NAMALWA (cell line): ENCODE measurements at regions not wholly inside any gene's neighbourhood (a gene's known extent, or its start where the extent isn't known, plus 50 kb on each side); places are given as distances from the start of the nearest gene placed in this dataset.

Experiments
- DNase-seq: peaks from one replicate; pipeline ENCODE4 v3.0.0-alpha.2; 2015; ENCODE audit warnings: low spot score

- no peak for DNase-seq
Observed at GRCh38 chr3:44021651-44022594, 219.8 kb upstream of the TOPAZ1 start.

- no peak for DNase-seq
Observed at GRCh38 chr3:44023961-44024593, 217.6 kb upstream of the TOPAZ1 start.

DNA sequence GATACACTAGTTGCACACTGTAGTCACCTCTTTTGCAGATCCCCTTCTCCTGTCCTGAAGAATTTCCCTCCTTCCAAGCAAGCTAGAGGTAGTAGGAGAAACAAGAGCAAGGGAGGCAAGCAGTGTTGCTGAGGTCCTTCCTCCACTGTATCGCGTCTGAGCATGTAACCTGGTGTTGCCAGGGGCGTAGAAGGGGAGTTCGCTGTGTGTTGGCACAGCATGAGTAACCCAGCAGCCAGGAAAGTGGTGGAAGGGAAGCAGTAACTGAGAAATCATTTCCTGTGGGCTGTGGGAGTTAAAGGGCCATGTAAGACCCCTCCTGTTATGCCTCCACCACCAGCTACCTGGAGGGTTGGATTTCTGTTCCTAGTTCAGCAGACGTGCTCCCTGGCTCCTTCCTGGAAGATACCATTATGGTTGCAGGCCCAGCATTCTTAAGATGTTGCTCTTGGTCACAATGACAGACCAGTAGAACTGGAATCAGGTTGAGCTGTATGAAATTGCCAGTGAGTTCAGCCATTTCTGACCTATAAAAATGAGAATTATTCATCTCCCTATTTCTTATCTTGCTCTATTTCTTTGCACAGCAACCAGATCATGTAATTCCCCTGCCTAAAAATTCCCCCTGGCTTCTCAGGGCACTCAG, 215.3 kb upstream of the TOPAZ1 start:
- DNase-seq = no peak

DNA sequence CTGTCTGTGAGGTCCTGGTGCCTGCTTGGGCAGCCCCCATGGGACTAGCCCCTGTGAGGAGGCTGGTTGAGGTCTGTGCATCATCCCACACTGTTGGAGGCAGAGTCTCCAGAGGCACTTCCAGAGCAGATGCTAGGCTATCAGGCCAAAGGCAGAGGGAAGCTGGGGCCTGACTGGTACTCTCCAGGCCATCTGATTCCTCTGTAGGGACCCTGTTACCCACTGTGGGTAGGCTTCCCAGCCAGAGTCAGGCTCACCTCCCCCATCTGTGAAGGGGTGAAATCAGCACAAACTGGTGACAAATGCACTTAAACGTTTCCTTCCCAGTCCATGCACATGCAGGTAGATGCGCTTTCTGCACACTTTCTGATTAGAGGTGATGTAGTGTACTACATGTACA, 212.6 kb upstream of the TOPAZ1 start:
- no peak for DNase-seq

GRCh38 chr3:44030285-44030684, 211.4 kb upstream of the TOPAZ1 start:
- no peak for DNase-seq

DNA sequence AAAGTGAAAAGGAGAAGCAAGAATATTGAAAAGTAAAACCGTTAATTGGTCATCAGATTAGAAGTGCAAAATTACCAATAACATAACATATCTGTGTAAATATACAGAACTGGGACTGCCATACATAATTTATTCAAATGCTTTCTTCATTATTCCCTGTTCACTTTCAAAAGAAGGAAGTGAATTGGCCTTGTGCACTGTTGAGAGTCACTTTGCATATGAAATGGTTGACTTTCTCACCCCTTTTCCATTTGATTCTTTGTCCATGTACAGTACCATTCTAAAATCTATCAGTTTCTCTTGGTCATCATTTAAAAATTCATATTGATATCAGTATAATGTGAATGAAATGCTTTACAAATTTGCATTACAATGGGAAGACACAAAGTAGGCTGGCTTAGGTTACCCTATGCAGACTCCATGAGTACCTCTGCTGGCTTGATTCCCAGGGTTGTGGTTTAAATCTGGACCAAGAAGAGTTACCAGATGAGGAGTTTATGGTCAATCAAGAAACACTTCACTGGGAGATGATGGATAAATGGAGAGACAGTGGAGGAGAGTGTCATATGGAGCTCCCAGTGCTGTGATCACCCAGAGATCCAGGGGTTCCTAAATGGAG, 210.9 kb upstream of the TOPAZ1 start:
- DNase-seq = no peak

GRCh38 chr3:44031387-44032380, 210.0 kb upstream of the TOPAZ1 start:
- DNase-seq = no peak

- DNase-seq = no peak
Observed at GRCh38 chr3:44032487-44032886, 209.2 kb upstream of the TOPAZ1 start.

DNA sequence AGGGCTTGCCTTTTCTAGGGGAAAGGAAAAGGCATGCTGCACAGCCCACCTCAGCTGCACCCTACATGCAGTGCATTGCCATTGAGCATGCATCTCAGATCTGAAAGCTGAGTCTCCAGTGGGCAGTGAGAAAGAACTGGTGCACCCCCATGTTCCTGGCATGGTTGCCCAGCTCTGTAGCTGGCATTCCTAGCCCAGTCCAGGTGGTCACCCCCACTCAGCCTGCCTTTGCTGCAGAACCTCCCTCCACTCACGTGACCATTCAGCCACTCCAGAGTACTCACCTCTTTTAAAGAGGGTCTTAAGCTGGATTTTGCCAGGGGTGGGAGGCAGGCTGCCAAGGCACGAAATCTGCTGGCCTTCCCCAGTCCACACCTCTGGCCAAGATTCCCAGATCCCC, 208.6 kb upstream of the TOPAZ1 start:
- DNase-seq = no peak

DNA sequence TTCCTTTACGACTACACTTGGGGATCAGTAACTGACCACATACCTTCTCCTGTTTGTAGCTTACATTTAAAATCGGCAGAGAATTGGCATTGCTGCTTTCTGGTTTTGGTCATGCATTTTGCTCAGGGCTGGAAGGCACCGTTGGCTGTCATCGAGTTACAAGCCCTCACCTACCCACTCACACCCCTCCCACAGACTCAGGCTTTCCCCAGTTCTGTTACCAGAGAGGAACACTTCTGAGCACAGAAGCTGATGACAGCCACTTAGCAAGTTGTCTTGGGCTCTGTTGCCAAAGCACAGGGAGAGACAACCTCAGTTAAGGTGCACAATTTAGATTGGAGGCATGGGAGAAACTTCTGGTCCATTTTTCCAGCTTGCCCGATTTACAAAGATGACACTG, 204.8 kb upstream of the TOPAZ1 start:
- DNase-seq = no peak

- no peak for DNase-seq
Observed at GRCh38 chr3:44039006-44039405, 202.7 kb upstream of the TOPAZ1 start.

DNA sequence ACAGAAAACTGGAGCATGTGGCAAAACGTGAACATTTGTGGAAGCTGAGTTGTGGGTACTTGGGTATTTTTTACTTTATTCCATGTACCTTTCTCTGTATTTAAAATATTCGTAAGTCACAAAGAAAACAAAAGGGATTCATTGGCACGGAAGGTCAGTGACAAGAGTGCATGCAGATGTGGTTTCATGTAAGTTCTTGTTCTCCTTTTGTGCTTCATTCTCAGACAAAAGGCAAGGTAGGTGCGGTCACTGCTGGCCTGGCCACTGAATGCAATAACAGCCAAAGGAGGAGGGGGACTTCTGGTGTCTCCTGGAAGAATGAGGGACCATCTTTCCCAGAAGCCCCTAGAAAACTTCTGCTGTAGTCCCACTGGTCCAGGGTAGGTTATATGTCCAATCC, 200.0 kb upstream of the TOPAZ1 start:
- DNase-seq = no peak

GRCh38 chr3:44042772-44043171, 198.9 kb upstream of the TOPAZ1 start:
- no peak for DNase-seq

DNA sequence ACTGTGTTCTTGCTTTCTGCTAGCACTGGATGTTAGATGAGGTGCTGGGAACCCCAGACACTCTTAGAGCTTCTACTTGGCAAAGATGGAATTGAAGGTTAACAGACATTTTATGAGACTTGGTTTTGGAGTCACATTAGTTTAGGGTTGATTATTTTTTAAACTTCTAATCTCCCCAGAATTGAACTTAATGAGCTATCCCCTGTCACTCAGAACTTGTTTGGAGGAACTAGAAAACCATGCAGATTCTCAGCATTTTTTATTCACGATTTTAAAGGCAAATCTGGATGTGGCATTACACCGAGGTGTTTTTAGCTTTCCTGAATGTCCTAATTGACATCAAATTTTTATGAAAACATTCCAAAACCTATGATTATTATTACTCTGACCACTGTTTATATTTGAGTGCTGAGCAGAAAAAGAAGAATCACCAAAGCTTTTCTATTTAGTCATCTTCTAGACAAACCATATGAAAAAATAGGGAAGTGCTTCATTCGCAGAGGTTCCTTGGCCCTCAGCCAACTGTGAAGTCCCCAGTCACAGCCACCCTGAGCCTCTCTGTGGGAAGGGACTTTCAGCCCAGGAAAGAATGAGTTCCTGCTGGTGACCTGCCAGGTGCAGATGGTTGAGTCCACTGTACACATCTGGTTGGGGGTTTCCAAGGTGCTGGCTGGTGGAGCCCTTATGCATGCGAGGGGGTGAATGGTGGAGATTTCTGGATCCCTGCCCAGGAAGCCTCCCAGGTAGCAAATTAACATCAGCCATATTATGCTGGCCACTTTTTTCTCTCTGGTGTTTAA, 196.0 kb upstream of the TOPAZ1 start:
- DNase-seq = peak; percentile 90

- no peak for DNase-seq
Observed at GRCh38 chr3:44047796-44048195, 193.9 kb upstream of the TOPAZ1 start.

DNA sequence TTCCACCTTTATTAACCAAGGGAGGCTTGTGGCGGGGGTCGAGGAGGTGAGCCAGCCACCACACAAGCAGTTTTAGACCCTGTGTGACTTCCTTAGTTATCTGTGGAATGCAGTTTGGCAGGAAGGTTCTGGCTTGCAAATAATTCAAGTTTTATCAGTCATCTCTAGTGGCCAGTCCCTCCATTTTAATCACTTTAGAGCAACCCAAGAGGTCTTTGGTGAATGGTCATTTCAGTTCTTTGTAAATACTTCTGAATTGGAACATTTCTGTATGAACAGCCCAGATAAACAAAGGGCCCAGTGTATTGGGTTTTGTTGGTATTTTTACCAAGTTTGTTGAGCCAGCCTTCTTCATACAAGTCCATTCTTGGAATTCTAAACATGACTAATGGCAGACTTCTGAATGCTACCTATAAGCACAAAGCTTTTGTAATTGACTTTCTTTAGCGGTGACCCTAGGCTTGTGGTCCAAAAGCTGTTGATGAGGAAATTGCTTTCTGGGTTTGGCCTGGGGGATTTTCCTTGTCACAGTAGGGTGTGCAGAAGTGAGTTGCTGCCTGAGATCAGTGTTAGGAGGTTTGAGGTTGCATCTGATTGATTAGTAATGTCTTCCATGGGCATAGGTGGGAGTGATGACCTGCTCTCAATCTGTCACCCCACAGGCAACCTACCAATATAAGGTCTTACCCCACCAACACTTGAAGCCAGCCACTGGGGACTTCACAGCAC, 193.3 kb upstream of the TOPAZ1 start:
- no peak for DNase-seq

GRCh38 chr3:44048949-44049348, 192.7 kb upstream of the TOPAZ1 start:
- no peak for DNase-seq

DNA sequence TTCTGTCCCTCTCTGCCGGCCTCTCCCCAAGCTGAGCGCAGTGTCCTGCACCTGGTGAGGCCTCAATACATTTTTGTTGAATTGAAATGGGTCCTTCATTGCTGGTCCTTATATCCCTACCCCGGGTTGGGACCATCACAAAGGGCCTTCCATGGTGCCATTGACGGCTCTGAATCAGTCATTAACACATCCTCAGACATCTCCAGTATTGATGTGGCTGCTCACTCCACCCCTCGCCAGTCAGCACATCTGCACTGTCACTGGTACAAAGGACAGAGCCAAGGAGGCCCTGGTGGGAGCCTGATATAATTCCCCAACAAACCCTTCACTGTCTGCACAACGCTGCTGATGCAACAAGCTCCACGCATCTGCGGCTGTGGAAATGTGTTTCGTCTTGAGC, 191.6 kb upstream of the TOPAZ1 start:
- no peak for DNase-seq

DNA sequence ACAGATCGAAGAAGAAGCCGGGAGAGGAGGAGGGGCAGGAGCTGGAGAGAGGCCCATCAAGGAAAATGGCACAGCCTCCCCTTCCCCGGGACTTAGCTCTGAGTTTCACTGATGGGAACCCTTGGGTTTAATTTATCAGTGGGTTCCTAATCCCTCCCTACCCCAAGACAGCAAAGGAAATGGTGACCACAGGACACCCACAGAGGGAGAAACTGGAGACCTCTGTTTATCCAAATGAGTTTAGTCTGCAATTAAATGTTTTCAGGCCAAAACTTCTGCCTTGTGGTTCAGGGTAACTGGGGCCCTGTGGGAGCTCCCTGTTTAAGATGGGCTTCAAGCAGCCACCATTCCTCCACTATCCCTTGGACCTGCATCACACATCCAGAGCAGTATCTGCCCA, 190.8 kb upstream of the TOPAZ1 start:
- no peak for DNase-seq

DNA sequence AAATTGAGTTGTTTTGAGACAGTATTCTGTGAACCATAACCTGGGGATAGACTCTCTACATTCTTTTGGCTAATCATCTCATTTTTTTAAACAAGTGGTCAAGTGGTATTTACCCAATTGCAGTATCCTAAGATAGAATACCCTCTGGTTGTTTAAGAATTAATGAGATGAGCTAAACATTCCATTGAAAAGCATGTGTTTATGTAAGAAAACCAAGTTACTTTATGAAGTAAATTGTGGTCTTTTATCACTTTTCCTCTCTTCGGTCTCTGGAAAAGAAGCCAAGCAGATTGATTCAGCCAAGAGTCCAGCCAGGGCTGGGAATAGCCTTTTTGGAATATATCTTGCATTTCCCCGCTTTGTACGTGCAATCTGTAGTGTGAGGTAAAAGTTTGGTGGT, 185.7 kb upstream of the TOPAZ1 start:
- DNase-seq = no peak
